NCI-H1048 (cell line): ENCODE measurements at regions not wholly inside any gene's neighbourhood (a gene's known extent, or its start where the extent isn't known, plus 50 kb on each side); places are given as distances from the start of the nearest gene placed in this dataset.
"Not testable (repeated sequence)": the region's sequence is repeated elsewhere in the genome, so short reads cannot be mapped to it uniquely, and the experiment has no call there.

Experiments
- DNase-seq: peaks from one replicate; lab custom pipeline; 2025; lab: John Stamatoyannopoulos, UW

GRCh38 chr10:85032981-85033380, 704.6 kb downstream of the CCSER2 start:
- DNase-seq: no peak

GRCh38 chr10:85036661-85037060, 708.3 kb downstream of the CCSER2 start:
- DNase-seq: no peak

- no peak for DNase-seq
Observed at GRCh38 chr10:85039311-85039710, 710.9 kb downstream of the CCSER2 start.

- DNase-seq: no peak
Observed at GRCh38 chr10:85043207-85043606, 714.8 kb downstream of the CCSER2 start.

GRCh38 chr10:85045046-85045445, 716.7 kb downstream of the CCSER2 start:
- no peak for DNase-seq

GRCh38 chr10:85047170-85047834, 718.9 kb downstream of the CCSER2 start:
- no peak for DNase-seq

- DNase-seq: no peak
Observed at GRCh38 chr10:85047979-85048378, 719.6 kb downstream of the CCSER2 start.

- DNase-seq: no peak
Observed at GRCh38 chr10:85048644-85049043, 720.3 kb downstream of the CCSER2 start.

- no peak for DNase-seq
Observed at GRCh38 chr10:85060944-85061343, 732.6 kb downstream of the CCSER2 start.

GRCh38 chr10:85061401-85061800, 733.0 kb downstream of the CCSER2 start:
- DNase-seq: no peak

GRCh38 chr10:85067955-85068354, 739.6 kb downstream of the CCSER2 start:
- no peak for DNase-seq

GRCh38 chr10:85080934-85081333, 752.5 kb downstream of the CCSER2 start:
- DNase-seq: no peak

- no peak for DNase-seq
Observed at GRCh38 chr10:85098835-85099521, 770.6 kb downstream of the CCSER2 start.

- DNase-seq: no peak
Observed at GRCh38 chr10:85100495-85100894, 772.1 kb downstream of the CCSER2 start.

- DNase-seq: no peak
Observed at GRCh38 chr10:85105614-85106255, 777.3 kb downstream of the CCSER2 start.

- DNase-seq: no peak
Observed at GRCh38 chr10:85111271-85111670, 782.9 kb downstream of the CCSER2 start.

- DNase-seq: no peak
Observed at GRCh38 chr10:85124603-85125051, 796.2 kb downstream of the CCSER2 start.

- no peak for DNase-seq
Observed at GRCh38 chr10:85137253-85137652, 808.9 kb downstream of the CCSER2 start.

- no peak for DNase-seq
Observed at GRCh38 chr10:85138046-85138445, 809.7 kb downstream of the CCSER2 start.

- no peak for DNase-seq
Observed at GRCh38 chr10:85139124-85139523, 810.7 kb downstream of the CCSER2 start.

- not testable (repeated sequence) for DNase-seq
Observed at GRCh38 chr10:85141520-85141919, 813.1 kb downstream of the CCSER2 start.

- DNase-seq: no peak
Observed at GRCh38 chr10:85145966-85146365, 817.6 kb downstream of the CCSER2 start.
